RPMI8226 (cell line): ENCODE measurements at regions not wholly inside any gene's neighbourhood (a gene's known extent, or its start where the extent isn't known, plus 50 kb on each side); places are given as distances from the start of the nearest gene placed in this dataset.

Experiments
- DNase-seq: peaks from one replicate; pipeline ENCODE4 v3.0.0-alpha.2; 2015

DNA sequence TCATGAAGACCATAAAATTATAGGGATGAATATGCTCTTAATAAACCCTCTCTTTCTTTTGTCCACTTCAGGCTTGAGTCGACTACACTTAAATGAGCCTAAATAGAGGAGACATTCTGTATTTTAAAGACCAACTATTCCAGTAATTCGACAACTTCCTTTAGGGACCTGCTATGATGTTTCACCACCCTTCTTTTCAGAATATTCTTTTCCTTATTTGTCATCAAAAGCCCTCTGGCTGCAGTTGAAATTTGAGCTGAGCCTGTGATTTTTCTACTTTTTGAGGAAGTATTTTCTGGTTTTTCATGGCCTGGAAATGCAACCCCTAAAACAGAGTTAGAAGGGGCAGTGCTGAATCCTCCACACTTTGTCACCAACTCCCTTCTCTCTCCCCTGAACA lies 287.0 kb downstream of the EPHA4 start:
- DNase-seq: no peak

DNA sequence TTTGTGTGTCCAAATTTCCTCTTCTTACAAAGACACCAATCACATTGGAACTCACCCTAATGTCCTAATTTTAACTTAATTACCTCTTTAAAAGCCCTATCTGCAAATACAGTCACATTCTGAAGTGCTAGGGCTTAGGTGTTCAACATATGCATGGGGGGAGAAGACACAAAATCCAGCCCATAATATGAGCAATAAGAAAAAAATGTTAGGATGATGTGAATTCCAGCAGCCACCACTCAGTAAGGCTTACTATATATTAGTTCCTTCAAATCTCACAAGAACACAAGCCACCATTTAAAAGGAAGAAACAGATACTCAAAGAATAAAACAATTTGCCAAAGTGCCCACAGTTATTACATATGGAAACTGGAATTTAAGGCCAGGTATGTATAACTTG lies 285.7 kb downstream of the EPHA4 start:
- no peak for DNase-seq

- DNase-seq: no peak
These were observed 282.7 kb downstream of the EPHA4 start for GRCh38 chr2:221289389-221289788.

DNA sequence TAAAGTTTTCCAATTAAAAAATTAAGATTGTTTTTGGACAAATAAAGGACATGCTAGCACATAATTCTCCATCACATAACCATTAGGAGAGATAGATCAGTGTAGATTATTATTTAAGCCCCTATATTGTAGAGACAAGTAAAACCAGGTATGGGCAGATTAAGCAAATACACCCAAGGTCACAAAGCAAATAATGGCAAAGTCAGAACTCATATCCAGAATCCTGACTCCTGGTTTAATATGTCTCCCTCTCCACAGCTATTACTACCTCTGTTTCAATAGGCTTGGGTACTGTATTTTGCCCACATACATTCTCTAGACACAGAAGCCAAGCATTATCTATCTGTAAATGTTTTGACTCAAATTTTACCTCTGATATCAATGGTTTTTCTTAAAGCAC lies 282.3 kb downstream of the EPHA4 start:
- no peak for DNase-seq

- DNase-seq: no peak
These were observed 278.0 kb downstream of the EPHA4 start for GRCh38 chr2:221293949-221294742.

DNA sequence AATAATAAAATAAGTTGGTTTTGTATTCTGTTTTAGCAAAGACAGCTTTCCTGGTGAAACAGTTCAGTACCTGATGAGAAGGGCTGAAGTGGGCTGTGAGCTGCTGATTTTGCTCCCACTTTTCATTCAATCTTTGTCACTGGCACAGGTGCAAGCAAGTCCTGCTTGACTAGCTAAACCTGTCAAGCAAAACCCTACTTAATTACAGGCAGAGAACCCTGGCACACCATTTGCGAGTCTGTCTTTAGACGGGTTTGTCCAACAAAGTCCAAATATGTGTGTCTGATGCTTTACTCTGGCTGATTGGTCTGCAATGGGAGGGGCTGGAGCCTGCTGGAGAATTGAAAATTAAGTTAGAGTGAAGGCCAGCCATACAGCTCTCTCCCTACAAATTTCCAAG lies 267.2 kb downstream of the EPHA4 start:
- DNase-seq: no peak

DNA sequence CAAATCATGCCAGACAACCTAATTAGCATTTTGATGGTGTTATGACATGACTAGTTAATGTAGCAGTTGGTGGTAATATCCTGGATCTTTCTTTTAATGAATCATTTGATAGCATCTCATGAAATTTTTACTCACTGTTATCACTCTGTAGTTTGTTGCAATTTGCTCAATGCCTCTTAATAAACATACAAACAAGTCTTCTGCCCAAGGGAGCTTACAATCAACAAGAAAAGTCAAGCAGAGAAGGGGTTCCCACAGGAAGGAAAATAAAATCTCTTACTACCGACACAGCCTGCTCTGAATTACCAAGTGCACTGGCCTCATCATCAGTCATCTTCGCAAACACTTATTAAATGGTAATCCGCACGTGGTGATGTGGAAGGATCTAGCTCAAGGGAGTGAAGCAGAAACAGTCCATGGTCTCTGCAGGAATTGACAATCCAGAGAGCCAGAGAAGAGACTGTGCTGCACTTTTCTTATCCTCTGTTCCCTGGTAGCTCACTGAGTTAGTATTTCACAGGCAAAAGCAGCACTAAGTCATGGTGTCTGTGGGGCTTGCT lies 263.5 kb downstream of the EPHA4 start:
- DNase-seq: no peak

DNA sequence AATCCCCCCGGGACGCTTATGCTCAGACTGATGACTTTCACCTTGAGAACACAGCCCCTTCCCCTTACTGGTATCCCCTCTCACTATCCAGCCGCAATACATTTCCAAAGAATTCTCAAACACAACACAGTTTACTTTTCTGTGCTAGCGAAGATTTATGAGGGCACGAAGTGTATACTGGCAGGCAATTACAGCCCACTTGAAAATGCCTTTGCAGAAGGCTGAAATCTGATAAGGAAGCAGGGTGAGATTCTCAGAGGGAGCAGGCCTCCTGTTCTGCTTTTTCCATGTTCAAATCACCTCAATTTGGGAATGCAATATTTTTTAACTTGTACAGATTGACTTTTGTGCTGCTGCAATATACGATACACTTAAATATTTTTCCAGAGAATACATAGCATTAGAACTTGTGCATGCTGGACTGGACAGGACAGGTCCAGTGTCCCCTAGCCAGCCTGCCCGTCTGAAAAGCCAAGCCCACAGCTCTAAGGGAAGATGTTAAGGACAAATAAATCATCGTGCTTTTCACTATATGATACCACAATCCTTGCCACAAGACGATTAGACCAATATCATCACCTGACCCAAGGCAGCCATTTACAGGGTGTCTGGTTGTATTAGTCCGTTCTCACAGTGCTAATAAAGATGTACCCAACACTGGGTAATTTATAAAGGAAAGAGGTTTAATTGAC lies 262.1 kb downstream of the EPHA4 start:
- DNase-seq: no peak

- no peak for DNase-seq
These were observed 261.4 kb downstream of the EPHA4 start for GRCh38 chr2:221310730-221311129.

DNA sequence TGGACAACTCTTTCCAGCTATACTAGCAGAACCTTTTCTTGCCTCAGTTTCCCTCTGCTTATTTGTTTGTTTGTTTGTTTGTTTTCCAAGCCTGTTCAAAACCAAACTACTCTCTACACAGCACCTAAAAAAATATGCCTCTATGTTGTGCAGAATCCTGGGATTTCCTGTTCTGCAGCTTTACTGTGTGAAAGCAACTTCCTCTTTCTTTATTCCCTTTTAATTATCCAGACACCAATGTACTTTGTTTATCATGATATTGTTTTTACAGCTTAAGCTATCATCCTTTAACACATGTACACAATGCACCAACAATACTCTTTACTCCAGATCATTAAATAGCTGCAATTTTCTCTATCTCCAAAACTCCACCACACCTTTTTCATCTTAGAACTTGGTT lies 259.5 kb downstream of the EPHA4 start:
- DNase-seq: no peak

- no peak for DNase-seq
These were observed 257.3 kb downstream of the EPHA4 start for GRCh38 chr2:221314786-221315185.

GRCh38 chr2:221318376-221319130 lies 253.6 kb downstream of the EPHA4 start:
- no peak for DNase-seq

- no peak for DNase-seq
These were observed 249.4 kb downstream of the EPHA4 start for GRCh38 chr2:221322741-221323140.

DNA sequence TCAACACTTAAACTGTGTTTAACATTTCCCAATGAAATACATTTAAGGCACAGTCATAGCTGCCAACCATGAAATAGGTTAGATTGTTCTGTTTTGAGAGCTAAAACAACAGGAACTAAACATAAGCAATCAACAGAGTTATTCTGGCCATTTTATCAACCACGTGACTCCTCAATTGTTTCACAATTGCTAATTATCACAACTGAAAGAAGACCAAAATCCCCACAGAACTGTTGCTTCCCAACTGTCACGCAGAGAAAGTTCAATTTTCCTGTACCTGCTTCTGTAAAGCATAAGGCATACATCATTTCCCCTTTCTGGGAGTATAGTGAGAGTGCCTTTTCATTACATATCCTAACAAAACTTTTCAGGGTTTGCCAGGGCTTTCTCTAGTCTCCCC lies 248.6 kb downstream of the EPHA4 start:
- no peak for DNase-seq

GRCh38 chr2:221330436-221330835 lies 241.7 kb downstream of the EPHA4 start:
- DNase-seq: no peak

- no peak for DNase-seq
These were observed 237.5 kb downstream of the EPHA4 start for GRCh38 chr2:221334481-221335218.

DNA sequence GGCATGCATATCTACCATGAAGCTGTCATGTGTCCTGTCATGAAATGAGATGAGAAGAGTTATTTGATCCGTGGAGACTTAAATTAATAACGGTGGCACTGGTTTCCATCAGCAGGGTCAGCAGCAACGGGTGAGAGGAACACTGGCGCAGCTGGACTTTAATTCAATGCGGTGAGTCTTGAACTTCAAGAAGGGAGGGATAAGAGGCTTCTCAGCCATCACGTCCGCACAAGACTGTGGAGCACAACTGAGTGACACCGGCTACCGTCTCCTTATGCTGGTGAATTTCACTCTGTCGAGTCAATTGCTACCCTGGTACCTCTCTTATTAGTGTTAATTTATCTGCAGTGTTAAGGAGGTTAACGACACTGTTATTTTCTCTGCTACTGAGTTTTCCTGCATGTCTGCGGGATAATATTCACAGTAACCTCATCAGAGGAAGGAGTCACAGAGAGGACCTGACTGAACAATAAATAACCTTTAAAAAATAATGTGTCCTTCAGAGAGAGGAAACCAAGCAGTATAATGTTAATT lies 236.8 kb downstream of the EPHA4 start:
- no peak for DNase-seq

DNA sequence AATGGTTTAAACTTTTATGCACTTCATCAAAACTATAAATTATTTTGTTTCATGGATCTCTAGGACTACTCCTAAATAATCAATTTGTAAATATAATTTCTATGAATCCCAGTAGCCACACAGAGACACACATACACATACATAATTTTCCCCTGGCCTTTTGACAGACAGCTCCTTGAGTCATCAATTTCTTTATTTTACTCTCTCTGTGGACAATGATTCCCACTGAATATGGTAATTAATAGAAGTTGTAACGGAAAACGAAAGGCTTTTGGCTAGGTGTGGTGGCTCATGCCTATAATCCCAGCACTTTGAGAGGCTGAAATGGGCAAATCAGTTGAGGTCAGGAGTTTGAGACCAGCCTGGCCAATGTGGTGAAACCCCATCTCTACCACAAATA lies 235.1 kb downstream of the EPHA4 start:
- no peak for DNase-seq

DNA sequence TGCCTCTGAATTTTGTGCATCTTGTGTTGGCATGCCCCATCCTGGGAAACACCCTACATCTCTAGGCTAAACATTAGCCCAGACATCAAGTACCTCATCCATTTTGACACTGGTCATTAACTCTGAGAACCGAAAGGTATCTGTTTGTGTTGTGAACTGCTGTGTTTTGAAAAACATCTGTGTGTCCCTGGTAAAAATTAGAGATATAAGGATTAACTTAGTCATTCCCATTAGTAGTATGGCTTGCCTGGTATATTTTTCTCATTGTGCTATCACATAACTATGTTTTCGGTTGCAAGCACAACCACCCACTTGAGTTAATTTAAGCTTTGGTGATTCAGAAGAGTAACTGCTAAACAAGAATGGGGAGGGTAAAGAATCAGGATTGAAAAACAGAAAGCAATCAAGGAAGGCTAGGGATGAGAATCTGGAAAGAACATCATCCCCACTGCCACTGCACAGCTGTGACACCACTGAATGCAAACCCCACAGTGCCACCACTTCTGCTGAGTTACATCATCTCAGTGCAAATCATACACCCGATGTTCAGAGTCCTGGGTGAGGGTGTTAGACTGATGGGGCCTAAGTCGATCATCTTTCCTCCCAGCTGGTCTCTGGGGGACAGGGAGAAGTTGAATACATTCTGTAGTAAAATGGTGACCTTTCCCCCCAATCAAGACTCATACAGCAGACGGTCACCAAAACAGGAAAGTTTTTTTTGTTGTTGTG lies 234.0 kb downstream of the EPHA4 start:
- DNase-seq: no peak

GRCh38 chr2:221342388-221342787 lies 229.7 kb downstream of the EPHA4 start:
- no peak for DNase-seq

GRCh38 chr2:221343524-221343923 lies 228.6 kb downstream of the EPHA4 start:
- DNase-seq: no peak

DNA sequence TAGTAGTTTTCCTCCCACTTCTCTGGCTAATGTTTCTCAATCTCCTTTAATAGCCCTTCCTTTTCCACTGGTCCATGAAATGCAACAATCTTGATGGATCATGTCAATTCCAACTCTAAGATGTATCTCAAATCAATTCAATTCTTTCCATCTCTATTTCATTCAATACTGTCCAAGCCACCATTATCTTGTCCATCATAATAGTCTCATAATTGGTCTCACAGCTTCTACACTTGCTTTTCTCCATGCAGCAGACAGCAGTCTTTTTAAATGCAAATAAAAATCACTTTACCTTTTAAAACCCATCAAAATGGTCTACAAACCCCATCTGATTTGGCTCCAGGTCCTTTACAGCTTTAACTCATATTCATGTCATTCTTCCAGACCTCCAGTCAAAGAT lies 226.6 kb downstream of the EPHA4 start:
- DNase-seq: no peak
